Activated CD4-positive, alpha-beta T cell treated with anti-CD3 and anti-CD28 coated beads, Interleukin-2, amount 50 U/mL, for 16 hours (primary cell): ENCODE measurements at regions not wholly inside any gene's neighbourhood (a gene's known extent, or its start where the extent isn't known, plus 50 kb on each side); places are given as distances from the start of the nearest gene placed in this dataset.
"Not testable (repeated sequence)": the region's sequence is repeated elsewhere in the genome, so short reads cannot be mapped to it uniquely, and the experiment has no call there.

ENCODE experiments used
- DNase-seq: peaks from one replicate; pipeline ENCODE4 v3.0.0-alpha.2; 2020

GRCh38 chr3:89783341-89783927 lies 676.0 kb downstream of the EPHA3 start:
- no peak for DNase-seq

GRCh38 chr3:89787485-89787884 lies 680.1 kb downstream of the EPHA3 start:
- no peak for DNase-seq

- no peak for DNase-seq
Observed at GRCh38 chr3:89787979-89788378, 680.6 kb downstream of the EPHA3 start.

- no peak for DNase-seq
Observed at GRCh38 chr3:89795506-89795905, 688.1 kb downstream of the EPHA3 start.

GRCh38 chr3:89802881-89803280 lies 695.5 kb downstream of the EPHA3 start:
- DNase-seq, result no peak

GRCh38 chr3:89803711-89804110 lies 696.3 kb downstream of the EPHA3 start:
- DNase-seq, result no peak

GRCh38 chr3:89806166-89806565 lies 698.7 kb downstream of the EPHA3 start:
- DNase-seq, result no peak

GRCh38 chr3:89808680-89809197 lies 701.3 kb downstream of the EPHA3 start:
- DNase-seq, result no peak

GRCh38 chr3:89813500-89813899 lies 706.1 kb downstream of the EPHA3 start:
- no peak for DNase-seq

GRCh38 chr3:89841041-89841440 lies 733.6 kb downstream of the EPHA3 start:
- DNase-seq, result no peak

GRCh38 chr3:89845053-89845452 lies 737.6 kb downstream of the EPHA3 start:
- DNase-seq, result no peak

- no peak for DNase-seq
Observed at GRCh38 chr3:89847955-89848354, 740.5 kb downstream of the EPHA3 start.

- no peak for DNase-seq
Observed at GRCh38 chr3:89851974-89852621, 744.7 kb downstream of the EPHA3 start.

- DNase-seq, result no peak
Observed at GRCh38 chr3:89859757-89860156, 752.3 kb downstream of the EPHA3 start.

- DNase-seq, result no peak
Observed at GRCh38 chr3:89867286-89867685, 759.9 kb downstream of the EPHA3 start.

GRCh38 chr3:89876116-89876515 lies 768.7 kb downstream of the EPHA3 start:
- DNase-seq, result no peak

GRCh38 chr3:89877230-89877629 lies 769.8 kb downstream of the EPHA3 start:
- DNase-seq, result no peak

GRCh38 chr3:89889386-89889785 lies 782.0 kb downstream of the EPHA3 start:
- no peak for DNase-seq

- DNase-seq, result no peak
Observed at GRCh38 chr3:89908711-89909213, 801.3 kb downstream of the EPHA3 start.

- DNase-seq, result no peak
Observed at GRCh38 chr3:89912031-89912430, 804.6 kb downstream of the EPHA3 start.

GRCh38 chr3:89923921-89924610 lies 816.6 kb downstream of the EPHA3 start:
- DNase-seq, result no peak

GRCh38 chr3:89925976-89926375 lies 818.6 kb downstream of the EPHA3 start:
- DNase-seq, result no peak

- no peak for DNase-seq
Observed at GRCh38 chr3:89932882-89933281, 825.5 kb downstream of the EPHA3 start.

GRCh38 chr3:89944461-89944860 lies 837.0 kb downstream of the EPHA3 start:
- DNase-seq, result not testable (repeated sequence)
